Peyer's patch (tissue), 4 donors: ENCODE measurements at regions not wholly inside any gene's neighbourhood (a gene's known extent, or its start where the extent isn't known, plus 50 kb on each side); places are given as distances from the start of the nearest gene placed in this dataset.
"Not testable (repeated sequence)": the region's sequence is repeated elsewhere in the genome, so short reads cannot be mapped to it uniquely, and the experiment has no call there.

Experiments
- DNase-seq, 3 donors: peaks; one replicate each; pipeline ENCODE4 v3.0.0-alpha.2; 2017 to 2019
- H3K27ac ChIP-seq, 4 donors: fragments of 200-600 bp; sonication (generic); one replicate each; pipeline ENCODE4 v1.5.1; 2016 to 2019
- H3K27me3 ChIP-seq, 2 donors: fragments of 200-600 bp; sonication (generic); one replicate each; pipeline ENCODE4 v1.5.1; 2019
- H3K36me3 ChIP-seq, 3 donors: fragments of 200-600 bp; sonication (generic); one replicate each; pipeline ENCODE4 v1.5.1; 2016 to 2019
- H3K4me1 ChIP-seq, 4 donors: fragments of 200-600 bp; sonication (generic); one replicate each; pipeline ENCODE4 v1.5.1; 2016 to 2019
- H3K4me3 ChIP-seq, 4 donors: fragments of 200-600 bp; sonication (generic); 1 replicate in 3 of 4; 2 replicates in 1 of 4; pipeline ENCODE4 v1.5.1; 2016 to 2019; ENCODE audit warnings: mild to moderate bottlenecking in 1 of 4
- H3K9me3 ChIP-seq, 4 donors: fragments of 200-600 bp; sonication (generic); one replicate each; pipeline ENCODE4 v1.5.1; 2016 to 2019; ENCODE audit warnings: mild to moderate bottlenecking in 1 of 4
- POLR2A ChIP-seq, 2 donors: fragments of 450-650 bp; IDR thresholded peaks; one replicate each; pipeline ENCODE4 v1.5.1; 2017; ENCODE audit warnings: antibody characterized with exemption in 2 of 2, mild to moderate bottlenecking in 2 of 2, moderate library complexity in 2 of 2
- TF ChIP-seq, protein P1 (sequence below), 6 experiments: fragments of 450-650 bp in 4 of 6; fragments of 200-600 bp in 2 of 6; sonication (generic) in 1 of 6; IDR thresholded peaks; one replicate each; pipeline ENCODE4 v1.5.1; 2017 to 2019; ENCODE audit warnings: antibody characterized with exemption in 6 of 6, mild to moderate bottlenecking in 3 of 6, moderate library complexity in 1 of 6

DNA sequence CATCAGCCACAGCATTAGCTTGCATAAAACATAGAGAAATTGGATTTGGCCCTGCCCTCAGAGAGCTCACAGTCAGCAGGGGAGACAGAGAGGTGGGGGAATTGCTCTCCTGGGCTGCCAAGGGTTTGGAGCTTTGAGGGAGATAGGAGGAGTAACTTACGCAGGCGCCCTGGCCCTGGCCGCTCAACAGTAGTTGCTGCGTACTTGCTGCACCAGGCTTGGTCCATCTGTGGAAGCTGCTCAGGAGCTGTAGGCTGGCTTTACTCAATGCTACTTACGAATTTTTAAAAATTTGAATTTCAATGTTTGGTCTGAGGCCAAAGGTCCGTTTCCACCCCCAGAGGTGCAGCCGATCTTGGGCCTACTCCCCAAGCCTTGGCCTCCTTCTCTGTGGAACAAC is 83.3 kb downstream of the CPZ start:
- Histone ChIP-seq H3K4me1 (no peaks in the 10 kb centered on the region), H3K4me3 (no peak overlapping the region), H3K27ac (no peak overlapping the region), H3K9me3 (no peaks in the 10 kb centered on the region), H3K27me3 (no peaks in the 10 kb centered on the region), H3K36me3 (no peaks in the 10 kb centered on the region)
- TF ChIP-seq, protein P1, sequence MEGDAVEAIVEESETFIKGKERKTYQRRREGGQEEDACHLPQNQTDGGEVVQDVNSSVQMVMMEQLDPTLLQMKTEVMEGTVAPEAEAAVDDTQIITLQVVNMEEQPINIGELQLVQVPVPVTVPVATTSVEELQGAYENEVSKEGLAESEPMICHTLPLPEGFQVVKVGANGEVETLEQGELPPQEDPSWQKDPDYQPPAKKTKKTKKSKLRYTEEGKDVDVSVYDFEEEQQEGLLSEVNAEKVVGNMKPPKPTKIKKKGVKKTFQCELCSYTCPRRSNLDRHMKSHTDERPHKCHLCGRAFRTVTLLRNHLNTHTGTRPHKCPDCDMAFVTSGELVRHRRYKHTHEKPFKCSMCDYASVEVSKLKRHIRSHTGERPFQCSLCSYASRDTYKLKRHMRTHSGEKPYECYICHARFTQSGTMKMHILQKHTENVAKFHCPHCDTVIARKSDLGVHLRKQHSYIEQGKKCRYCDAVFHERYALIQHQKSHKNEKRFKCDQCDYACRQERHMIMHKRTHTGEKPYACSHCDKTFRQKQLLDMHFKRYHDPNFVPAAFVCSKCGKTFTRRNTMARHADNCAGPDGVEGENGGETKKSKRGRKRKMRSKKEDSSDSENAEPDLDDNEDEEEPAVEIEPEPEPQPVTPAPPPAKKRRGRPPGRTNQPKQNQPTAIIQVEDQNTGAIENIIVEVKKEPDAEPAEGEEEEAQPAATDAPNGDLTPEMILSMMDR (IDR thresholded peaks at IDR 0.05): no peak
- TF ChIP-seq POLR2A (IDR thresholded peaks at IDR 0.05): no peak
- DNase-seq: no peak

DNA sequence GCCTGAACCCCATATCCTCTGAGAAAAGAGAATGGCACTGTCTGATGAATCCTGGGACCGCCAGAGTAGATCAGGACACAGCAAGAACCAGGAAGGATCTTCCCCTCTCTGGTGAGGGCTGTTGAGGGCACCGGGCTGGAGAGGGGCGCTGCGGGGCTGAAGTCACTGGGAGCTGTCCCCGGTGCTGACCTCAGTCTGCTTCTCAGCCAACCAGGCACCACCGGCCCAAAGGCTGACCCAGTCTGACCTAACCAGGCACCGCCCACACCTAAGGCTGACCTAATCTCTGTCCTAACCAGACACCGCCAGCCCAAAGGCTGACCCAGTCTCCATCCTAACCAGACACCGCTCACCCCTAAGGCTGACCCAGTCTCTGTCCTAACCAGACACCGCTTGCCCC is 82.8 kb downstream of the CPZ start:
- no peaks in the 10 kb centered on the region for H3K27me3 ChIP-seq
- no peak for TF ChIP-seq POLR2A (IDR thresholded peaks at IDR 0.05)
- TF ChIP-seq, protein P1 (IDR thresholded peaks at IDR 0.05): no peak
- no peak overlapping the region for H3K4me3 ChIP-seq
- no peaks in the 10 kb centered on the region for H3K4me1 ChIP-seq
- H3K27ac ChIP-seq: no peak overlapping the region
- DNase-seq: no peak
- no peaks in the 10 kb centered on the region for H3K36me3 ChIP-seq
- H3K9me3 ChIP-seq: no peaks in the 10 kb centered on the region

DNA sequence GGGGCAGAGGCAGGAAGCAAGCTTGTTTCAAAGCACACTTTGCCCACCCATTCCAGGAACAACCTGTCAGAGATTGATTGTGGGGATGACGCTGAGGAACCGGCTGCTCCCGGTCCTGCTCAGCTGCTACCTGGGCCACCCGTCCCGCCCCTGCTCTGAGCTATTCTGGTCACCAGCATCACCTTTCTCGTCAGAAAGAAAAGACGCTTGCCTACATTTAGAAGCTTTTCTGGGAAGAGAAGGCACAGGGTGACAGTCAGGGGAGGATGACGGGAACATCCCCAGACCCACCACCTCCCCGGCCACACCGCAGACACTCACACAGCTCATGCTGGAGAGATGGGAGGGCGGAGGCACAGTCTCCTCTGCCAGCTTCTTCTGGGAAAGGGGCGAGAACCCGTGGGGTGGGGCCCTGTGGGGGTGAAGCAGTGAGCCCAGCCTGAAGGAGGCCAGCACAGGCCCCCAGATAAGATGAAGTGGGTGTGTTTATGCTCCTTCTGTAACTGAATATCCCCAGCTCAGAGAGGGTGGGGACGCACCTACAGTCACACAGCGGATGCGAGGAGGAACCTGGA is 81.8 kb downstream of the CPZ start:
- Histone ChIP-seq H3K4me1 (no peaks in the 10 kb centered on the region), H3K9me3 (no peaks in the 10 kb centered on the region), H3K27ac (no peak overlapping the region), H3K27me3 (no peaks in the 10 kb centered on the region), H3K4me3 (no peak overlapping the region), H3K36me3 (no peaks in the 10 kb centered on the region)
- no peak for TF ChIP-seq POLR2A (IDR thresholded peaks at IDR 0.05)
- TF ChIP-seq, protein P1 (IDR thresholded peaks at IDR 0.05): no peak
- DNase-seq: no peak

DNA sequence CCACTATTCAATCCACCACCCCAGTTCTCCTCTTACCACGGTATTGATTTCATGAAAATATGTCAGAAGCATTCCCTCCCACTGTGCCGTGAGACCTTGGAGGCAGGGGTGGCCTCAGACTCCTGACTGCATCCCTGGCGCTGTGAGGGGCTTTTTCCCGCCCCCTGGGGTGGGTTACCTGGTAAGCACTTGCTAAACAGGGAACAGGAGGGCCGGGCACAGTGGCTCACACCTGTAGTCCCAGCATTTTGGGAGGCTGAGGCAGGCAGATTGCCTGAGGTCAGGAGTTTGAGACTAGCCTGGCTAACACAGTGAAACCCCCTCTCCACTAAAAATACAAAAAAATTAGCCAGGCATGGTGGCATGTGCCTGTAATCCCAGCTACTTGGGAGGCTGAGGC is 80.5 kb downstream of the CPZ start:
- H3K27me3 ChIP-seq, H3K4me1 ChIP-seq, H3K36me3 ChIP-seq, H3K4me3 ChIP-seq, DNase-seq, H3K27ac ChIP-seq, H3K9me3 ChIP-seq: not testable (repeated sequence)

DNA sequence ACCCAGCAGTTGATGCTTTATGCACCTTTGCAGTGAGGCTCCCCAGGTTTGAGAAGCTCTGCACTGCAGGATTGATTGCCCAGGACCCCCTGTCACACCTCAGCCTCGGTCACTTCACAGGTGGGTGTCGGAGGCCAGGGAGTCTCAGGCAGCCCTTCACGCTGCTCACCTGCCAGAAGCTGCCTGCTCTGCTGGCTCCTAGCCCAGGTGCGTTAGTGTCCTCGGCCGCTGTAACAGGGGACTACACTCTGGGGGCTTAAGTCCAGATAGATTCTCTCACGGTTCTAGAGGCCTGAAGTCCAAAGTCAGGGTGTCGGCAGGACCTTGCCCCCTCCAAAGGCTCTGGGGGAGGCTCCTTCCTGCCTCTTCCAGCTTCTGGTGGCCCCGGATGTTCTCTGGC is 79.9 kb downstream of the CPZ start:
- no peak overlapping the region for H3K27ac ChIP-seq
- H3K4me1 ChIP-seq: no peaks in the 10 kb centered on the region
- TF ChIP-seq POLR2A (IDR thresholded peaks at IDR 0.05): no peak
- TF ChIP-seq, protein P1 (IDR thresholded peaks at IDR 0.05): no peak
- no peaks in the 10 kb centered on the region for H3K9me3 ChIP-seq
- DNase-seq: no peak
- no peaks in the 10 kb centered on the region for H3K36me3 ChIP-seq
- H3K27me3 ChIP-seq: no peaks in the 10 kb centered on the region
- no peak overlapping the region for H3K4me3 ChIP-seq

DNA sequence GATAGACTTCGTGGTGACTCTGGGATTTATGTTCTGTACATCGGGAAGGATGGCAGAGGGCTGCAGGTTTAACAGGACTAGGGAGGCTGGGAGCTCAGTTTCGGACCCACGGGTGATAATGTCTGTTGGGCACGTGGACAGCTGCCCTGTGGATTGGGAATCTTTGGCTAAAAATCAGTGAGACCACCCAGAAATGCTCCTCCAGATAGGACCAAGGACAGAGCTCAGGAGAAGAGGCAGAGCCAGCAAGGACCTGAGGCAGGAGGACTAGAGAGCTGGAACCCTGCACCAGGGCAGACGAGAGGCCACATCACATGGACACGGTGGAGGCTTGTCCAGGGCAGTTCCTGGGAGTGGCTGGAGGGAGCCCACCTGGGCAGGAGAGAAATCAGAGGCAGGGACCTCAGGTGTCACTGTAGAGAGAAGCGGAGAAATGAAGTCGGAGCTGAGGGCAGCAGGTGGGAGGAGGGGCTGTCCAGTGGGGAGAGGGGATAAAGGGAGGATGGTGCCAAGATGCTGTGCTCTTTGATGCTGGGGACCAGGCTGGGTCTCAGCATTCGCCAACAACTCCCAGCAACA is 79.2 kb downstream of the CPZ start:
- H3K9me3 ChIP-seq: no peaks in the 10 kb centered on the region
- H3K27ac ChIP-seq: no peak overlapping the region
- H3K36me3 ChIP-seq: no peaks in the 10 kb centered on the region
- no peaks in the 10 kb centered on the region for H3K4me1 ChIP-seq
- no peak for DNase-seq
- H3K4me3 ChIP-seq: no peak overlapping the region
- H3K27me3 ChIP-seq: no peaks in the 10 kb centered on the region
- TF ChIP-seq, protein P1 (IDR thresholded peaks at IDR 0.05): no peak
- TF ChIP-seq POLR2A (IDR thresholded peaks at IDR 0.05): no peak
